Epithelial cell of proximal tubule (primary cell): ENCODE measurements at regions not wholly inside any gene's neighbourhood (a gene's known extent, or its start where the extent isn't known, plus 50 kb on each side); places are given as distances from the start of the nearest gene placed in this dataset.

Source experiments
- DNase-seq: peaks from one replicate; pipeline ENCODE4 v3.0.0-alpha.2; 2011; ENCODE audit warnings: low read depth
- H3K4me3 ChIP-seq: 2 replicates; pipeline ENCODE4 v1.5.1; 2011; ENCODE audit warnings: low read depth, mild to moderate bottlenecking, low read length
- TF ChIP-seq, protein P1 (sequence below): conservative IDR thresholded peaks from 2 replicates; pipeline ENCODE4 v1.5.1; 2012; ENCODE audit warnings: low read depth, mild to moderate bottlenecking, low read length

- TF ChIP-seq, protein P1, sequence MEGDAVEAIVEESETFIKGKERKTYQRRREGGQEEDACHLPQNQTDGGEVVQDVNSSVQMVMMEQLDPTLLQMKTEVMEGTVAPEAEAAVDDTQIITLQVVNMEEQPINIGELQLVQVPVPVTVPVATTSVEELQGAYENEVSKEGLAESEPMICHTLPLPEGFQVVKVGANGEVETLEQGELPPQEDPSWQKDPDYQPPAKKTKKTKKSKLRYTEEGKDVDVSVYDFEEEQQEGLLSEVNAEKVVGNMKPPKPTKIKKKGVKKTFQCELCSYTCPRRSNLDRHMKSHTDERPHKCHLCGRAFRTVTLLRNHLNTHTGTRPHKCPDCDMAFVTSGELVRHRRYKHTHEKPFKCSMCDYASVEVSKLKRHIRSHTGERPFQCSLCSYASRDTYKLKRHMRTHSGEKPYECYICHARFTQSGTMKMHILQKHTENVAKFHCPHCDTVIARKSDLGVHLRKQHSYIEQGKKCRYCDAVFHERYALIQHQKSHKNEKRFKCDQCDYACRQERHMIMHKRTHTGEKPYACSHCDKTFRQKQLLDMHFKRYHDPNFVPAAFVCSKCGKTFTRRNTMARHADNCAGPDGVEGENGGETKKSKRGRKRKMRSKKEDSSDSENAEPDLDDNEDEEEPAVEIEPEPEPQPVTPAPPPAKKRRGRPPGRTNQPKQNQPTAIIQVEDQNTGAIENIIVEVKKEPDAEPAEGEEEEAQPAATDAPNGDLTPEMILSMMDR = no peak
- DNase-seq = no peak
- H3K4me3 ChIP-seq = no peak overlapping the region
Observed at GRCh38 chr6:3949521-3949920, 100.3 kb downstream of the FAM50B start.

- H3K4me3 ChIP-seq = no peak overlapping the region
- no peak for DNase-seq
- TF ChIP-seq, protein P1 = no peak
Observed at GRCh38 chr6:3956054-3956453, 106.9 kb downstream of the FAM50B start.

DNA sequence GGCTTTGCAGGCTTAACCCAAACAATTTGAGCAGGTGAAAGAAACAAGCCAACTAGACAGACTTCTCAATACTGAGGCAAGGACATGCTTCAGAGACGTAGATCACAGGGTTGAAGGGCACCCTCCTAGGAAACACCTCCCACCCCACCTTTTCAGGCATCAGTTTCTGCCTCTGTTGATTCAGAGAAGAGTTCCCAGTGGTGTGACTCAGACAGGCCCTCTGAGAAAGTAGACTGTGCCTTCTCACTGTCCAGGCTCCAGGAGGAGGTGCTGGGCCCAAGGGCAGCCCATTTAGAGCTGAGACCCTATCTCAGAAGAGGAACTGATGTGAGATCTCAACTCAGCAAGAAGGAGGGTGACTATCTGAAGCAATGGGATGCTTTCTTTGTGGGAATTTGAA lies 108.1 kb downstream of the FAM50B start:
- DNase-seq = no peak

DNA sequence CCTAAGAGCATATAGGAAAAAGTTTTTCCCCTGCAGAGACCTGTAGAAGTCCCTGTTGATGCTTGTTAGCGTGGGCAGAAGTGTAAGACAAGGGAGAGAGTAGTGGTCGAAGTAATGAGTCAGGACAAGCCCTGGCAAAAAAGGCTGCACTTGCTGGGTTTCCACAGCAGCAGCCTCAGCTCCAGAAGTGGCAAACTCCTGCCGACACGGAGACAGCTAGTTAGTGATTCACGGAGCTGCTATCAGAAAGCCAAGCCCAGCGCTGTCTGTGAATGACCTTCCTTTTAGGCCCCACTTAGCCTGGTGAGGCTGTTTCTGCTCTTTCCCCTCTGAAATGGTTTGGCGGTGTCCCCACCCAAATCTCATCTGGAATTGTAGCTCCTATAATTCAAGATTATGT lies 109.1 kb downstream of the FAM50B start:
- TF ChIP-seq, protein P1 = no peak
- no peak for DNase-seq
- H3K4me3 ChIP-seq = no peak overlapping the region

More for the DNA sequence above, 108.1 kb downstream of the FAM50B start:
- TF ChIP-seq, protein P1 = no peak
- H3K4me3 ChIP-seq = no peak overlapping the region

GRCh38 chr6:3959385-3959784 lies 110.2 kb downstream of the FAM50B start:
- TF ChIP-seq, protein P1 = no peak
- DNase-seq = no peak
- no peak overlapping the region for H3K4me3 ChIP-seq

DNA sequence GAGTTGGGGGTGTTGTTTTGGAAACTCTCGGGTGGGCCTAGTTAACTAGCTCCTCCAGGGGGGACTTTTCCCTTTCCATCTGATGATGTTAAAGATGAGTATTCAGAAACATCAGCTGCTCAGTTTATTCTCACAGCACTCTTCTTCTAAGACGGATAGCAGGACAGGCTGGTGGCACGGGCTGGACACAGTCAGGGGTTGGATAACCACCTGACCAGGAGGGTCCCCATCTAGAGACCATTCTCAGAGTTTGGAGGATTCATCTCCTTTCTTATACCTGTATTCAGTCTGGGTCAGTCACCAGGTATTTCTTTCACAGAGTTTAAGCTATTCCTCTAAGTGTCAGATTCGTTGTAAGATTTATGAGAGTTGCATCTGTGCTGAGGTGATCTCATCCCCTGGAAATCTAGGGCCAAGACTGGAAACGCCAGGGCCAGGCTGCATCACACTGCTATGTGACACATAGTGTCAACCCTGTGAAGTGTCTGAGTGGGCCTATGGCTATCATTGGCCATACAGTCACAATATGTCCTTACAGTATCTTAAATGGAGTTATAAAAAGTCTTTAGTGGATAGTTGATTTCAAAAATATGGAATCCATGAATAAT lies 111.7 kb downstream of the FAM50B start:
- no peak for DNase-seq

More for the DNA sequence above, 111.7 kb downstream of the FAM50B start:
- TF ChIP-seq, protein P1 = no peak
- no peak overlapping the region for H3K4me3 ChIP-seq
